Mesenchymal stem cell (in vitro differentiated cells and primary cell): ENCODE measurements at regions not wholly inside any gene's neighbourhood (a gene's known extent, or its start where the extent isn't known, plus 50 kb on each side); places are given as distances from the start of the nearest gene placed in this dataset.

ENCODE experiments used
- DNase-seq: peaks from one replicate; pipeline ENCODE4 v3.0.0-alpha.2; 2013
- H2AFZ ChIP-seq: one replicate; pipeline ENCODE4 v1.6.1; 2013; ENCODE audit warnings: low read depth, mild to moderate bottlenecking, control low read depth, inconsistent platforms, low read length, moderate library complexity
- H2AK5ac ChIP-seq: 2 replicates; pipeline ENCODE4 v1.6.1; 2013; ENCODE audit warnings: low read length, moderate library complexity, mild to moderate bottlenecking, inconsistent platforms; ENCODE audit not compliant: severe bottlenecking
- H2BK120ac ChIP-seq: one replicate; pipeline ENCODE4 v1.6.1; 2013; ENCODE audit warnings: low read depth, mild to moderate bottlenecking, inconsistent platforms, low read length, moderate library complexity
- H2BK12ac ChIP-seq, 2 experiments: one replicate each; pipeline ENCODE4 v1.6.1; 2013; ENCODE audit warnings: inconsistent platforms in 2 of 2, low read length in 2 of 2, mild to moderate bottlenecking in 2 of 2, moderate library complexity in 2 of 2, control low read depth in 1 of 2
- H2BK15ac ChIP-seq: one replicate; pipeline ENCODE4 v1.6.1; 2013; ENCODE audit warnings: mild to moderate bottlenecking, low read depth, inconsistent platforms; ENCODE audit not compliant: poor library complexity, severe bottlenecking
- H2BK5ac ChIP-seq: 2 replicates; pipeline ENCODE4 v1.6.1; 2013; ENCODE audit warnings: low read depth, mild to moderate bottlenecking, low read length, control low read depth, inconsistent platforms; ENCODE audit not compliant: poor library complexity, severe bottlenecking
- H3K14ac ChIP-seq, 2 experiments: one replicate each; pipeline ENCODE4 v1.6.1; 2013; ENCODE audit warnings: inconsistent platforms in 2 of 2, low read length in 2 of 2, control low read depth in 1 of 2, mild to moderate bottlenecking in 1 of 2, moderate library complexity in 1 of 2
- H3K18ac ChIP-seq, 2 experiments: one replicate each; pipeline ENCODE4 v1.6.1; 2013; ENCODE audit warnings: inconsistent platforms in 2 of 2, low read length in 2 of 2, control low read depth in 1 of 2, low read depth in 1 of 2, mild to moderate bottlenecking in 1 of 2
- H3K23ac ChIP-seq, 2 experiments: one replicate each; pipeline ENCODE4 v1.6.1; 2013; ENCODE audit warnings: inconsistent platforms in 2 of 2, low read length in 2 of 2, mild to moderate bottlenecking in 2 of 2, moderate library complexity in 2 of 2, control low read depth in 1 of 2
- H3K27ac ChIP-seq: 2 replicates; pipeline ENCODE4 v1.5.1; 2013; ENCODE audit warnings: mild to moderate bottlenecking, moderate library complexity, low read length, control low read depth, inconsistent platforms; ENCODE audit not compliant: poor library complexity, severe bottlenecking
- H3K27me3 ChIP-seq, 2 experiments: 2 replicates each; pipeline versions ENCODE4 v1.6.1 to v1.7.0; 2013; ENCODE audit warnings: low read length in 2 of 2, mild to moderate bottlenecking in 2 of 2, moderate library complexity in 2 of 2, control low read depth in 1 of 2, inconsistent platforms in 1 of 2; ENCODE audit not compliant: control insufficient read depth in 1 of 2, insufficient read depth in 1 of 2
- H3K36me3 ChIP-seq, 2 experiments: 2 replicates each; pipeline versions ENCODE4 v1.6.1 to v1.7.0; 2013; ENCODE audit warnings: low read length in 2 of 2, control low read depth in 1 of 2, inconsistent platforms in 1 of 2, low read depth in 1 of 2, mild to moderate bottlenecking in 1 of 2; ENCODE audit not compliant: insufficient read depth in 2 of 2, control insufficient read depth in 1 of 2
- H3K4ac ChIP-seq, 2 experiments: one replicate each; pipeline ENCODE4 v1.6.1; 2013; ENCODE audit warnings: inconsistent platforms in 2 of 2, low read length in 2 of 2, mild to moderate bottlenecking in 2 of 2, moderate library complexity in 2 of 2, control low read depth in 1 of 2, low read depth in 1 of 2
- H3K4me1 ChIP-seq: 2 replicates; pipeline ENCODE4 v1.6.1; 2013; ENCODE audit warnings: low read depth, low read length, control low read depth; ENCODE audit not compliant: control insufficient read depth, insufficient read depth
- H3K4me2 ChIP-seq: 2 replicates; pipeline ENCODE4 v1.6.1; 2013; ENCODE audit warnings: low read length, mild to moderate bottlenecking, inconsistent platforms; ENCODE audit not compliant: poor library complexity, severe bottlenecking
- H3K4me3 ChIP-seq, 2 experiments: 2 replicates each; pipeline versions ENCODE4 v1.5.1 to v1.7.0; 2013; ENCODE audit warnings: low read length in 2 of 2, mild to moderate bottlenecking in 2 of 2, control low read depth in 1 of 2, low read depth in 1 of 2; ENCODE audit not compliant: insufficient read depth in 1 of 2
- H3K79me1 ChIP-seq: replicated peaks from 2 replicates; pipeline ENCODE4 v1.6.1; 2013; ENCODE audit warnings: mild to moderate bottlenecking, control low read depth, low read length, inconsistent platforms; ENCODE audit not compliant: poor library complexity, severe bottlenecking
- H3K9ac ChIP-seq: 2 replicates; pipeline ENCODE4 v1.7.0; 2013; ENCODE audit warnings: mild to moderate bottlenecking, low read length, moderate library complexity
- H3K9me3 ChIP-seq: 2 replicates; pipeline ENCODE4 v1.7.0; 2013; ENCODE audit warnings: mild to moderate bottlenecking, low read length; ENCODE audit not compliant: control insufficient read depth
- H4K8ac ChIP-seq: one replicate; pipeline ENCODE4 v1.6.1; 2013; ENCODE audit warnings: inconsistent platforms, mild to moderate bottlenecking, low read length, moderate library complexity
- H4K91ac ChIP-seq: one replicate; pipeline ENCODE4 v1.6.1; 2013; ENCODE audit warnings: mild to moderate bottlenecking, low read length, inconsistent platforms
- WGBS: methylation state at CpG from one replicate; pipeline ENCODE4 v1.1.7; 2013; ENCODE audit warnings: mixed read lengths; 5-methylcytosine and 5-hydroxymethylcytosine counted together

GRCh38 chr5:36360307-36360706, 58.6 kb upstream of the RANBP3L start:
- Histone ChIP-seq H4K8ac (no peak overlapping the region), H2BK5ac (no peak overlapping the region), H3K14ac (no peak overlapping the region), H3K4ac (no peak overlapping the region), H2BK12ac (no peak overlapping the region), H3K4me3 (no peak overlapping the region), H3K23ac (no peak overlapping the region), H2AK5ac (no peak overlapping the region), H2BK15ac (no peak overlapping the region), H3K27me3 (no peaks in the 10 kb centered on the region), H3K36me3 (no peaks in the 10 kb centered on the region), H3K9ac (no peak overlapping the region), H4K91ac (no peak overlapping the region), H3K79me1 (no peaks in the 10 kb centered on the region), H3K18ac (no peak overlapping the region), H2AFZ (no peak overlapping the region), H3K9me3 (no peaks in the 10 kb centered on the region), H3K4me2 (no peak overlapping the region), H3K4me1 (peaks cover 9% of the 10 kb centered on the region), H3K27ac (no peak overlapping the region), H2BK120ac (no peak overlapping the region)
- no peak for DNase-seq
- 33% methylated on average over 1 of the region's 1 CpG for WGBS

GRCh38 chr5:36363101-36363500, 61.4 kb upstream of the RANBP3L start:
- no peak overlapping the region for H4K91ac ChIP-seq
- no peak overlapping the region for H2BK15ac ChIP-seq
- H3K4ac ChIP-seq = no peak overlapping the region
- H3K4me3 ChIP-seq = no peak overlapping the region
- peaks cover 4% of the 10 kb centered on the region for H3K4me1 ChIP-seq
- H3K23ac ChIP-seq = no peak overlapping the region
- H3K4me2 ChIP-seq = no peak overlapping the region
- no peak overlapping the region for H2BK5ac ChIP-seq
- no peaks in the 10 kb centered on the region for H3K27me3 ChIP-seq
- DNase-seq = peak; percentile 35
- no peak overlapping the region for H3K14ac ChIP-seq
- no peak overlapping the region for H2BK120ac ChIP-seq
- H2BK12ac ChIP-seq = no peak overlapping the region
- H2AFZ ChIP-seq = no peak overlapping the region
- no peak overlapping the region for H3K18ac ChIP-seq
- H3K79me1 ChIP-seq = no peaks in the 10 kb centered on the region
- H3K27ac ChIP-seq = no peak overlapping the region
- H3K36me3 ChIP-seq = no peaks in the 10 kb centered on the region
- no peak overlapping the region for H2AK5ac ChIP-seq
- 88% methylated on average over 1 of the region's 1 CpG for WGBS
- no peak overlapping the region for H3K9ac ChIP-seq
- H4K8ac ChIP-seq = no peak overlapping the region
- no peaks in the 10 kb centered on the region for H3K9me3 ChIP-seq

GRCh38 chr5:36363744-36364143, 62.0 kb upstream of the RANBP3L start:
- Histone ChIP-seq H3K4me3 (no peak overlapping the region), H2AK5ac (no peak overlapping the region), H3K9ac (no peak overlapping the region), H2AFZ (no peak overlapping the region), H3K79me1 (no peaks in the 10 kb centered on the region), H3K18ac (no peak overlapping the region), H3K9me3 (no peaks in the 10 kb centered on the region), H3K4me2 (no peak overlapping the region), H4K8ac (no peak overlapping the region), H2BK120ac (no peak overlapping the region), H2BK15ac (no peak overlapping the region), H2BK5ac (no peak overlapping the region), H3K4me1 (peaks cover 4% of the 10 kb centered on the region), H3K27me3 (no peaks in the 10 kb centered on the region), H3K23ac (no peak overlapping the region), H3K36me3 (no peaks in the 10 kb centered on the region), H3K4ac (no peak overlapping the region), H3K14ac (no peak overlapping the region), H4K91ac (no peak overlapping the region), H2BK12ac (no peak overlapping the region), H3K27ac (no peak overlapping the region)
- no peak for DNase-seq
- WGBS = 90% methylated on average over 2 of the region's 2 CpGs

GRCh38 chr5:36364473-36364872, 62.8 kb upstream of the RANBP3L start:
- H2BK5ac ChIP-seq = no peak overlapping the region
- H2AK5ac ChIP-seq = no peak overlapping the region
- no peak overlapping the region for H2BK12ac ChIP-seq
- no peak overlapping the region for H3K14ac ChIP-seq
- H3K36me3 ChIP-seq = no peaks in the 10 kb centered on the region
- DNase-seq = no peak
- H3K9me3 ChIP-seq = no peaks in the 10 kb centered on the region
- H4K91ac ChIP-seq = no peak overlapping the region
- H3K18ac ChIP-seq = no peak overlapping the region
- no peak overlapping the region for H3K23ac ChIP-seq
- H3K4ac ChIP-seq = no peak overlapping the region
- H4K8ac ChIP-seq = no peak overlapping the region
- no peak overlapping the region for H3K4me3 ChIP-seq
- H2BK15ac ChIP-seq = no peak overlapping the region
- no peaks in the 10 kb centered on the region for H3K79me1 ChIP-seq
- H2AFZ ChIP-seq = no peak overlapping the region
- H3K27me3 ChIP-seq = no peaks in the 10 kb centered on the region
- 48% methylated on average over 3 of the region's 4 CpGs for WGBS
- H3K27ac ChIP-seq = no peak overlapping the region
- H3K9ac ChIP-seq = no peak overlapping the region
- no peak overlapping the region for H2BK120ac ChIP-seq
- H3K4me1 ChIP-seq = peaks cover 2% of the 10 kb centered on the region
- H3K4me2 ChIP-seq = no peak overlapping the region
